Brain pericyte (primary cell): ENCODE measurements at regions not wholly inside any gene's neighbourhood (a gene's known extent, or its start where the extent isn't known, plus 50 kb on each side); places are given as distances from the start of the nearest gene placed in this dataset.
"Not testable (repeated sequence)": the region's sequence is repeated elsewhere in the genome, so short reads cannot be mapped to it uniquely, and the experiment has no call there.

Source experiments
- DNase-seq: peaks from one replicate; pipeline ENCODE4 v3.0.0-alpha.2; 2012; ENCODE audit warnings: low read depth, low spot score

- DNase-seq: no peak
Observed at GRCh38 chr7:80082213-80082612, 52.4 kb upstream of the GNAI1 start.

GRCh38 chr7:80078886-80079285, 55.7 kb upstream of the GNAI1 start:
- no peak for DNase-seq

- DNase-seq: no peak
Observed at GRCh38 chr7:80078159-80078731, 56.4 kb upstream of the GNAI1 start.

- DNase-seq: no peak
Observed at GRCh38 chr7:80070391-80070790, 64.2 kb upstream of the GNAI1 start.

- no peak for DNase-seq
Observed at GRCh38 chr7:80066639-80067038, 68.0 kb upstream of the GNAI1 start.

GRCh38 chr7:80063834-80064233, 70.8 kb upstream of the GNAI1 start:
- DNase-seq: no peak

- DNase-seq: peak; percentile 51
Observed at GRCh38 chr7:80060218-80060806, 74.3 kb upstream of the GNAI1 start.

- DNase-seq: no peak
Observed at GRCh38 chr7:80057488-80057887, 77.1 kb upstream of the GNAI1 start.

GRCh38 chr7:80054356-80054755, 80.3 kb upstream of the GNAI1 start:
- no peak for DNase-seq

GRCh38 chr7:80053124-80053523, 81.5 kb upstream of the GNAI1 start:
- no peak for DNase-seq

- DNase-seq: no peak
Observed at GRCh38 chr7:80047856-80048459, 86.7 kb upstream of the GNAI1 start.

- no peak for DNase-seq
Observed at GRCh38 chr7:80047032-80047431, 87.6 kb upstream of the GNAI1 start.

- no peak for DNase-seq
Observed at GRCh38 chr7:80044796-80045195, 89.8 kb upstream of the GNAI1 start.

- DNase-seq: no peak
Observed at GRCh38 chr7:80040752-80041151, 93.9 kb upstream of the GNAI1 start.

GRCh38 chr7:80040335-80040734, 94.3 kb upstream of the GNAI1 start:
- no peak for DNase-seq

GRCh38 chr7:80039251-80039884, 95.3 kb upstream of the GNAI1 start:
- no peak for DNase-seq

GRCh38 chr7:80037689-80038088, 96.9 kb upstream of the GNAI1 start:
- DNase-seq: no peak

- DNase-seq: no peak
Observed at GRCh38 chr7:80036107-80036506, 98.5 kb upstream of the GNAI1 start.

GRCh38 chr7:80028717-80029116, 105.9 kb upstream of the GNAI1 start:
- no peak for DNase-seq

- no peak for DNase-seq
Observed at GRCh38 chr7:80027611-80028173, 106.9 kb upstream of the GNAI1 start.

GRCh38 chr7:80026766-80027165, 107.9 kb upstream of the GNAI1 start:
- no peak for DNase-seq

- DNase-seq: not testable (repeated sequence)
Observed at GRCh38 chr7:80020277-80020676, 114.4 kb upstream of the GNAI1 start.

GRCh38 chr7:80019809-80020207, 114.8 kb upstream of the GNAI1 start:
- DNase-seq: not testable (repeated sequence)
